Progenitor cell of endocrine pancreas (in vitro differentiated cells): ENCODE measurements at regions not wholly inside any gene's neighbourhood (a gene's known extent, or its start where the extent isn't known, plus 50 kb on each side); places are given as distances from the start of the nearest gene placed in this dataset.

Experiments
- DNase-seq: peaks from one replicate; pipeline ENCODE4 v3.0.0; 2021; ENCODE audit warnings: low spot score; ENCODE audit not compliant: unreplicated experiment
- H3K27ac Mint-ChIP-seq: 2 replicates; pipeline ENCODE4 v1.8.0; 2021; ENCODE audit warnings: mild to moderate bottlenecking, moderate library complexity, mixed read lengths
- H3K27me3 Mint-ChIP-seq: 2 replicates; pipeline ENCODE4 v1.8.0; 2021; ENCODE audit warnings: mixed read lengths
- H3K36me3 Mint-ChIP-seq: 2 replicates; pipeline ENCODE4 v1.8.0; 2022; ENCODE audit warnings: mixed read lengths; ENCODE audit not compliant: insufficient read depth
- H3K4me1 Mint-ChIP-seq: 2 replicates; pipeline ENCODE4 v1.8.0; 2021; ENCODE audit warnings: low read depth, mixed read lengths
- H3K4me3 Mint-ChIP-seq: 2 replicates; pipeline ENCODE4 v1.8.0; 2021; ENCODE audit warnings: low read depth, mild to moderate bottlenecking, moderate library complexity, mixed read lengths
- H3K9me3 Mint-ChIP-seq: 2 replicates; pipeline ENCODE4 v1.8.0; 2021; ENCODE audit warnings: low read depth, mixed read lengths
- TF ChIP-seq, protein P1 (sequence below): fragments of 200-600 bp; sonication (generic); IDR thresholded peaks from one replicate; pipeline ENCODE4 v1.5.0; 2021; ENCODE audit warnings: antibody characterized with exemption, mild to moderate bottlenecking; ENCODE audit not compliant: unreplicated experiment

DNA sequence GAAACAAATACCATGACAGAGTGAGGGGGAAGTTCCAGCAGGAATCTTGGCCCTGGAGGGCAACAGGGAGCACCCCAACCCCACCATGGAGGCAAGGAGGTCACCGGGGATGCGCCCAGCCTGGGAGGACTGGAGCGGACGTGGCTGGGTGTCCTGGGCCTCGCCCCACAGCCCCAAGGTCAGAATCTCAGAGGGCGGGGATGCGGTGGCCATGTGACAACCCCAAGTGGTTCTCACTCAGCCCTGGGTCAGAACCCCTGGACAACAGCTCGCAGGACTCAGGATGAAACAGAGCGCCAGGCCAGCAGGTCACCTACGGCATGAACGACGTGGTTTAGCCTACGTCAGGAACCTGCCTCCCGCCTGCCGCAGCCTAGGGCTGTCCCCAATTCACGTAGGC, 64.0 kb upstream of the ZNF354A start:
- no peak for DNase-seq
- H3K4me1 Mint-ChIP-seq: peaks cover 5% of the 10 kb centered on the region
- TF ChIP-seq, protein P1, sequence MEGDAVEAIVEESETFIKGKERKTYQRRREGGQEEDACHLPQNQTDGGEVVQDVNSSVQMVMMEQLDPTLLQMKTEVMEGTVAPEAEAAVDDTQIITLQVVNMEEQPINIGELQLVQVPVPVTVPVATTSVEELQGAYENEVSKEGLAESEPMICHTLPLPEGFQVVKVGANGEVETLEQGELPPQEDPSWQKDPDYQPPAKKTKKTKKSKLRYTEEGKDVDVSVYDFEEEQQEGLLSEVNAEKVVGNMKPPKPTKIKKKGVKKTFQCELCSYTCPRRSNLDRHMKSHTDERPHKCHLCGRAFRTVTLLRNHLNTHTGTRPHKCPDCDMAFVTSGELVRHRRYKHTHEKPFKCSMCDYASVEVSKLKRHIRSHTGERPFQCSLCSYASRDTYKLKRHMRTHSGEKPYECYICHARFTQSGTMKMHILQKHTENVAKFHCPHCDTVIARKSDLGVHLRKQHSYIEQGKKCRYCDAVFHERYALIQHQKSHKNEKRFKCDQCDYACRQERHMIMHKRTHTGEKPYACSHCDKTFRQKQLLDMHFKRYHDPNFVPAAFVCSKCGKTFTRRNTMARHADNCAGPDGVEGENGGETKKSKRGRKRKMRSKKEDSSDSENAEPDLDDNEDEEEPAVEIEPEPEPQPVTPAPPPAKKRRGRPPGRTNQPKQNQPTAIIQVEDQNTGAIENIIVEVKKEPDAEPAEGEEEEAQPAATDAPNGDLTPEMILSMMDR: no peak
- no peaks in the 10 kb centered on the region for H3K36me3 Mint-ChIP-seq
- H3K9me3 Mint-ChIP-seq: peaks cover 5% of the 10 kb centered on the region
- peaks cover 26% of the 10 kb centered on the region for H3K27me3 Mint-ChIP-seq
- H3K4me3 Mint-ChIP-seq: no peak overlapping the region
- no peak overlapping the region for H3K27ac Mint-ChIP-seq

DNA sequence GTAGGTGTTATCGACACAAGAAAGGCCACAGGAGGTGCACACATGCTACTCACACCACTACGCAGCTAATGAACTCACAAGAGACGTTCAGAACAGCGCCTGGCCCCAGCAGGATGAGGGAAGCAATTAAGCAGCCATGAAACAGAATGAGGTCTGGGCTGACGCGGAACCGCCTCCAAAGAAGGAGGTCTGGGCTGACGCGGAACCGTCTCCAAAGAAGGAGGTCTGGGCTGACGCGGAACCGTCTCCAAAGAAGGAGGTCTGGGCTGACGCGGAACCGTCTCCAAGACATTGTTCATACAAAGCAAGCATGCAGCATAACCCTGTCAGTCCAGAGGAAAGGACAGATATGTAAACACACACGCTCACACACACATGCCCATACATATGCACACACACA, 63.2 kb upstream of the ZNF354A start:
- Mint-ChIP-seq H3K27ac (no peak overlapping the region), H3K36me3 (no peaks in the 10 kb centered on the region), H3K4me3 (no peak overlapping the region), H3K9me3 (peaks cover 5% of the 10 kb centered on the region), H3K27me3 (peaks cover 29% of the 10 kb centered on the region), H3K4me1 (peaks cover 5% of the 10 kb centered on the region)
- TF ChIP-seq, protein P1: no peak
- no peak for DNase-seq

DNA sequence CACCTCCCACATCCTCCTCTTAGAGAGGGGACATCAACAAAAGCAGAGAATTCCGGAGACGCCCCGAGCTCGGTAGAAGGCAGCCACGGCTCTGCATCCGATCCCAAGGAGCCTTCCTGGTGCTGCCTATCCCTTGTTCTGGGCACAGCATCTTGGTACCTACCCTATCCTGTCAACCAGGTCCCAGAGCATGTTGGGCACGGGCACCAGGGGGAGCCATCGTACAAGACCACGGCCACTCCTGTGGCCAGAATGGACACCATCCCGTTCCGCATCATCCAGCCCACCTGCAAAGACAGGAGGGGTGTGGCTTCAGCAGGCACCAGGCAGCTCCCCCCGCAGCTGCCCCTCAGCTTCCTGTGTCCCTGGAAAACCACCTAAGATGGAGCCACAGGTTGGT, 62.7 kb upstream of the ZNF354A start:
- Mint-ChIP-seq H3K27ac (no peak overlapping the region), H3K36me3 (no peaks in the 10 kb centered on the region), H3K27me3 (peaks cover 29% of the 10 kb centered on the region), H3K9me3 (peaks cover 5% of the 10 kb centered on the region), H3K4me3 (no peak overlapping the region), H3K4me1 (peaks cover 5% of the 10 kb centered on the region)
- no peak for DNase-seq
- TF ChIP-seq, protein P1: peak; percentile 52

DNA sequence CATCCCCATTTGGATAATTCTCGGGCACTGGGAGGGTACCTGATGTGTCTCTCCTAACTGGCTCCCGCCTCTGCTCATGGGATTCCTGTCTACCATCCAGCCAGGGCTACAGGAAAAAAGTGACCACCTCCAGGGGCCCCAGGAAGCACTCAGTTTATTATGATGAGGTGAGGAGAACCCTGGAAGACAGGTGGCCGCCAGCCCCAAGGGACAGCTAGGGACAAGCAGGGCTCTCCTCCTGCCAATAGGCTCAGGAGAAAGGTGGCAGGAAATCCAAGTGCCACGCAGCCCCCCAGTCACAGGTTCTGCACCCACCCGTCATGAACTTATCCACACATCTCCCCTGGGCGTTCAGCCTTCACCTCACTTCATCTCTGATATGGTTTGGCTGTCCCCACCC, 61.5 kb upstream of the ZNF354A start:
- Mint-ChIP-seq H3K36me3 (no peaks in the 10 kb centered on the region), H3K4me3 (no peak overlapping the region), H3K27me3 (peaks cover 30% of the 10 kb centered on the region), H3K4me1 (peaks cover 16% of the 10 kb centered on the region), H3K27ac (no peak overlapping the region), H3K9me3 (peaks cover 5% of the 10 kb centered on the region)
- TF ChIP-seq, protein P1: no peak
- no peak for DNase-seq

DNA sequence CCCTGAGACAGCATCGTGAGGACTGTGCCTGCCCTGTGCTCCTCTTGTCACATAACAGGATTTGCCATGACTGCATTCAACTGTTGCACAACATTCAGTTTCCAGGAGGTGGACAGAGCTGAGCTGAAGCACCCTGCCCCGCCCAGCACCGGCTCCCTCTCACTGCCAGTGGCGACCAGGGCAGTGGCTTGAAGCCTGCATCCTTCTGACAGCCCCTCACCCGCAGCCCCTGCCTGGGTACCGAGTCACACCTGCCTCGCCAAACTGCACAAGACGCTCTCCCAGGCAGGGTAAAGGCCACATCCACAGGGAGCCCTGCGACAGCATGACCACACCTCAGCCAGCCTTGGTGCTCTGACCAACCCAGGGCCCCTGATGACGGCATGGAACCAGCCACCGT, 59.9 kb upstream of the ZNF354A start:
- peaks cover 38% of the 10 kb centered on the region for H3K27me3 Mint-ChIP-seq
- TF ChIP-seq, protein P1: no peak
- H3K4me3 Mint-ChIP-seq: no peak overlapping the region
- no peak for DNase-seq
- peaks cover 22% of the 10 kb centered on the region for H3K4me1 Mint-ChIP-seq
- H3K27ac Mint-ChIP-seq: no peak overlapping the region
- no peaks in the 10 kb centered on the region for H3K36me3 Mint-ChIP-seq
- H3K9me3 Mint-ChIP-seq: peaks cover 5% of the 10 kb centered on the region
